GM12878 (cell line): ENCODE measurements at regions not wholly inside any gene's neighbourhood (a gene's known extent, or its start where the extent isn't known, plus 50 kb on each side); places are given as distances from the start of the nearest gene placed in this dataset.

ENCODE experiments used
- ATAC-seq: fragments of 200-7000 bp; cut with Tn5 transposase; 3 replicates; pipeline ENCODE4 v1.9.1; 2020; ENCODE audit warnings: mild to moderate bottlenecking, moderate library complexity
- BruUV-seq: library from RNA; stranded (reverse); fragments of 400-500 nt; replicated peaks from 2 replicates; lab custom pipeline; 2021; lab: Mats Ljungman, UMichigan
- CTCF ChIA-PET: fragments of 300-600 bp; sonication (Branson Sonifier 250); formaldehyde crosslinking; extraction: SDS; loops from one replicate; lab custom pipeline; 2021; ENCODE audit warnings: inconsistent platforms; lab: Yijun Ruan, JAX
- POLR2A ChIA-PET: fragments of 350-600 bp; formaldehyde crosslinking; extraction: SDS; loops from one replicate; lab custom pipeline; 2021; ENCODE audit warnings: inconsistent platforms; lab: Charles Lee
- RAD21 ChIA-PET: fragments of 300-600 bp; sonication (Branson Sonifier 250); formaldehyde crosslinking; loops from one replicate; lab custom pipeline; 2023; ENCODE audit warnings: antibody characterized with exemption; ENCODE audit not compliant: unreplicated experiment; lab: Charles Lee
- SMC1A ChIA-PET: fragments of 300-600 bp; sonication (Branson Sonifier 250); formaldehyde crosslinking; loops from one replicate; lab custom pipeline; 2023; ENCODE audit not compliant: unreplicated experiment, uncharacterized antibody; lab: Charles Lee
- DNase-seq: peaks from one replicate; pipeline ENCODE4 v3.0.0-alpha.2; 2011; ENCODE audit warnings: low read depth, low spot score
- FAIRE-seq: peaks from 3 replicates; lab custom pipeline; 2011; peaks lifted over from hg19 to GRCh38; lab: Jason Lieb, UNC
- H2AFZ ChIP-seq: 2 replicates; pipeline ENCODE4 v1.6.0; 2011; ENCODE audit warnings: low read depth, low read length, control low read depth; ENCODE audit not compliant: control insufficient read depth
- H3K27ac ChIP-seq: 2 replicates; pipeline ENCODE4 v1.5.1; 2011; ENCODE audit warnings: control low read depth; ENCODE audit not compliant: control insufficient read depth, insufficient read depth
- H3K27me3 ChIP-seq, 2 experiments: replicated peaks in 1 of 2; 2 replicates each; pipeline versions ENCODE4 v1.6.0 to v1.6.1; 2011; ENCODE audit warnings: low read length in 1 of 2; ENCODE audit not compliant: control insufficient read depth in 2 of 2, insufficient read depth in 2 of 2
- H3K36me3 ChIP-seq, 2 experiments: 2 replicates each; pipeline ENCODE4 v1.5.1; 2011; ENCODE audit warnings: low read length in 1 of 2; ENCODE audit not compliant: control insufficient read depth in 2 of 2, insufficient read depth in 2 of 2
- H3K4me1 ChIP-seq: 2 replicates; pipeline ENCODE4 v1.6.1; 2011; ENCODE audit warnings: mild to moderate bottlenecking, low read length, moderate library complexity, mixed read lengths; ENCODE audit not compliant: control insufficient read depth, insufficient read depth
- H3K4me2 ChIP-seq: 2 replicates; pipeline ENCODE4 v1.6.0; 2011; ENCODE audit warnings: control low read depth; ENCODE audit not compliant: control insufficient read depth, insufficient read depth
- H3K4me3 ChIP-seq: fragments of 200-600 bp; sonication (generic); 2 replicates; pipeline ENCODE4 v1.5.1; 2016
- H3K79me2 ChIP-seq: 2 replicates; pipeline ENCODE4 v1.6.0; 2011; ENCODE audit warnings: low read length; ENCODE audit not compliant: control insufficient read depth, insufficient read depth
- H3K9ac ChIP-seq: 2 replicates; pipeline ENCODE4 v1.8.0; 2011; ENCODE audit warnings: low read length, control low read depth, mixed read lengths; ENCODE audit not compliant: control insufficient read depth, insufficient read depth
- H3K9me3 ChIP-seq: replicated peaks from 3 replicates; pipeline ENCODE4 v1.5.1; 2011; ENCODE audit warnings: mild to moderate bottlenecking, low read length; ENCODE audit not compliant: control insufficient read depth, insufficient read depth
- H4K20me1 ChIP-seq: 2 replicates; pipeline ENCODE4 v1.6.0; 2011; ENCODE audit not compliant: control insufficient read depth, insufficient read depth
- CBX5 ChIP-seq: sonication (generic); IDR thresholded peaks from 2 replicates; pipeline ENCODE4 v1.6.1; 2016; ENCODE audit warnings: low read depth, moderate library complexity, mild to moderate bottlenecking, inconsistent platforms
- HDGF ChIP-seq: fragments of 450-650 bp; IDR thresholded peaks from 2 replicates; pipeline ENCODE4 v1.6.1; 2016; ENCODE audit warnings: antibody characterized with exemption
- IKZF2 ChIP-seq, 2 experiments: fragments of 450-650 bp; IDR thresholded peaks; 2 replicates each; pipeline ENCODE4 v1.6.1; 2017; ENCODE audit warnings: mild to moderate bottlenecking in 2 of 2, moderate library complexity in 2 of 2
- WGBS: methylation state at CpG from one replicate; pipeline ENCODE4 v1.1.6; 2016; ENCODE audit warnings: low lambda C conversion rate; ENCODE audit not compliant: insufficient replicate concordance, insufficient coverage; ENCODE audit errors: missing lambda C conversion rate; 5-methylcytosine and 5-hydroxymethylcytosine counted together
- in situ Hi-C: fragments of 300-500 bp; cut with MboI; formaldehyde crosslinking; loops from 9 replicates; pipeline ENCODE4 v1.14.3; 2018; ENCODE audit warnings: mixed read lengths
- intact Hi-C: fragments of 100-400 bp; cut with micrococcal nuclease; formaldehyde crosslinking; loops from one replicate; pipeline ENCODE4 v1.14.2; 2022; ENCODE audit not compliant: unreplicated experiment
- TF ChIP-seq, protein P1 (sequence below): fragments of 450-650 bp; IDR thresholded peaks from 2 replicates; pipeline ENCODE4 v1.6.1; 2018; ENCODE audit warnings: borderline replicate concordance, mild to moderate bottlenecking; ENCODE audit not compliant: partially characterized antibody
- TF ChIP-seq, protein P2 (sequence below): fragments of 450-650 bp; formaldehyde crosslinking; IDR thresholded peaks from 2 replicates; pipeline ENCODE4 v1.4.0; 2022; ENCODE audit warnings: mild to moderate bottlenecking, moderate library complexity
- TF ChIP-seq, protein P3 (sequence below): fragments of 450-650 bp; IDR thresholded peaks from 2 replicates; pipeline ENCODE4 v1.6.1; 2016; ENCODE audit warnings: mild to moderate bottlenecking
- TF ChIP-seq, protein P4 (sequence below), 3 experiments: IDR thresholded peaks in 2 of 3; conservative IDR thresholded peaks in 1 of 3; 2 replicates each; pipeline ENCODE4 v1.5.1; 2011; ENCODE audit warnings: low read depth in 3 of 3, low read length in 3 of 3, mild to moderate bottlenecking in 3 of 3, control low read depth in 2 of 3, moderate library complexity in 2 of 3, inconsistent platforms in 1 of 3, mixed read lengths in 1 of 3; ENCODE audit not compliant: control insufficient read depth in 2 of 3, insufficient read depth in 1 of 3; ENCODE audit errors: extremely low read depth in 1 of 3

DNA sequence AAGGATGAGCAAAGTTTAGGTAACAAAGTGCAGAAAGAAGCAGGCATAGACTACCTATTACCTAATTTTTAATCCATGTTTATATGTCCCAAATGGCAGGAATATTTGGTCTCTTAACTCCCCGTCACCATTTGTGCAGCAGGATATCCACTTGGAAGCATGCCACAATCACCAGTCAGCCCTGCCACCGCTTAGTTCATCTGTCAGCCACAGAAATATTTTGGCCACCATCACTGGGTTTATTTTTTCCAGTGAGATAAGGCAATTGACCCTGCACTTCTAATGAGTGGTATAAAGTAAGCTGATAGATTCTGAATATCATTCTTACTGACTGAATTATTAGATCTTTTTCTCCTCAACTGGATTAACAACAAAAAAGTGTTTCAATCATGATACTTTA lies 152.9 kb upstream of the SOX2 start:
- H3K9me3 ChIP-seq, result no peaks in the 10 kb centered on the region
- ChIA-PET SMC1A (no interaction called here), POLR2A (no interaction called here), RAD21 (no interaction called here), CTCF (no interaction called here)
- TF ChIP-seq IKZF2 (IDR thresholded peaks at IDR 0.05), result no peak
- TF ChIP-seq, protein P1, sequence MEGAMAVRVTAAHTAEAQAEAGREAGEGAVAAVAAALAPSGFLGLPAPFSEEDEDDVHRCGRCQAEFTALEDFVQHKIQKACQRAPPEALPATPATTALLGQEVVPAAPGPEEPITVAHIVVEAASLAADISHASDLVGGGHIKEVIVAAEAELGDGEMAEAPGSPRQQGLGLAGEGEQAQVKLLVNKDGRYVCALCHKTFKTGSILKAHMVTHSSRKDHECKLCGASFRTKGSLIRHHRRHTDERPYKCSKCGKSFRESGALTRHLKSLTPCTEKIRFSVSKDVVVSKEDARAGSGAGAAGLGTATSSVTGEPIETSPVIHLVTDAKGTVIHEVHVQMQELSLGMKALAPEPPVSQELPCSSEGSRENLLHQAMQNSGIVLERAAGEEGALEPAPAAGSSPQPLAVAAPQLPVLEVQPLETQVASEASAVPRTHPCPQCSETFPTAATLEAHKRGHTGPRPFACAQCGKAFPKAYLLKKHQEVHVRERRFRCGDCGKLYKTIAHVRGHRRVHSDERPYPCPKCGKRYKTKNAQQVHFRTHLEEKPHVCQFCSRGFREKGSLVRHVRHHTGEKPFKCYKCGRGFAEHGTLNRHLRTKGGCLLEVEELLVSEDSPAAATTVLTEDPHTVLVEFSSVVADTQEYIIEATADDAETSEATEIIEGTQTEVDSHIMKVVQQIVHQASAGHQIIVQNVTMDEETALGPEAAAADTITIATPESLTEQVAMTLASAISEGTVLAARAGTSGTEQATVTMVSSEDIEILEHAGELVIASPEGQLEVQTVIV, result no peak
- TF ChIP-seq HDGF, result no peak
- TF ChIP-seq, protein P2, sequence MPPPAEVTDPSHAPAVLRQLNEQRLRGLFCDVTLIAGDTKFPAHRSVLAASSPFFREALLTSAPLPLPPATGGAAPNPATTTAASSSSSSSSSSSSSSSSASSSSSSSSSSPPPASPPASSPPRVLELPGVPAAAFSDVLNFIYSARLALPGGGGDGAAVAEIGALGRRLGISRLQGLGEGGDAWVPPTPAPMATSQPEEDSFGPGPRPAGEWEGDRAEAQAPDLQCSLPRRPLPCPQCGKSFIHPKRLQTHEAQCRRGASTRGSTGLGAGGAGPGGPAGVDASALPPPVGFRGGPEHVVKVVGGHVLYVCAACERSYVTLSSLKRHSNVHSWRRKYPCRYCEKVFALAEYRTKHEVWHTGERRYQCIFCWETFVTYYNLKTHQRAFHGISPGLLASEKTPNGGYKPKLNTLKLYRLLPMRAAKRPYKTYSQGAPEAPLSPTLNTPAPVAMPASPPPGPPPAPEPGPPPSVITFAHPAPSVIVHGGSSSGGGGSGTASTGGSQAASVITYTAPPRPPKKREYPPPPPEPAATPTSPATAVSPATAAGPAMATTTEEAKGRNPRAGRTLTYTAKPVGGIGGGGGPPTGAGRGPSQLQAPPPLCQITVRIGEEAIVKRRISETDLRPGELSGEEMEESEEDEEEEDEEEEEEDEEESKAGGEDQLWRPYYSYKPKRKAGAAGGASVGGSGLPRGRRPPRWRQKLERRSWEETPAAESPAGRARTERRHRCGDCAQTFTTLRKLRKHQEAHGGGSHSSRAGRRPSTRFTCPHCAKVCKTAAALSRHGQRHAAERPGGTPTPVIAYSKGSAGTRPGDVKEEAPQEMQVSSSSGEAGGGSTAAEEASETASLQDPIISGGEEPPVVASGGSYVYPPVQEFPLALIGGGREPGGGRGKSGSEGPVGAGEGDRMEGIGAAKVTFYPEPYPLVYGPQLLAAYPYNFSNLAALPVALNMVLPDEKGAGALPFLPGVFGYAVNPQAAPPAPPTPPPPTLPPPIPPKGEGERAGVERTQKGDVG, result no peak
- TF ChIP-seq, protein P3, sequence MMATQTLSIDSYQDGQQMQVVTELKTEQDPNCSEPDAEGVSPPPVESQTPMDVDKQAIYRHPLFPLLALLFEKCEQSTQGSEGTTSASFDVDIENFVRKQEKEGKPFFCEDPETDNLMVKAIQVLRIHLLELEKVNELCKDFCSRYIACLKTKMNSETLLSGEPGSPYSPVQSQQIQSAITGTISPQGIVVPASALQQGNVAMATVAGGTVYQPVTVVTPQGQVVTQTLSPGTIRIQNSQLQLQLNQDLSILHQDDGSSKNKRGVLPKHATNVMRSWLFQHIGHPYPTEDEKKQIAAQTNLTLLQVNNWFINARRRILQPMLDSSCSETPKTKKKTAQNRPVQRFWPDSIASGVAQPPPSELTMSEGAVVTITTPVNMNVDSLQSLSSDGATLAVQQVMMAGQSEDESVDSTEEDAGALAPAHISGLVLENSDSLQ, result no peak
- TF ChIP-seq, protein P4, sequence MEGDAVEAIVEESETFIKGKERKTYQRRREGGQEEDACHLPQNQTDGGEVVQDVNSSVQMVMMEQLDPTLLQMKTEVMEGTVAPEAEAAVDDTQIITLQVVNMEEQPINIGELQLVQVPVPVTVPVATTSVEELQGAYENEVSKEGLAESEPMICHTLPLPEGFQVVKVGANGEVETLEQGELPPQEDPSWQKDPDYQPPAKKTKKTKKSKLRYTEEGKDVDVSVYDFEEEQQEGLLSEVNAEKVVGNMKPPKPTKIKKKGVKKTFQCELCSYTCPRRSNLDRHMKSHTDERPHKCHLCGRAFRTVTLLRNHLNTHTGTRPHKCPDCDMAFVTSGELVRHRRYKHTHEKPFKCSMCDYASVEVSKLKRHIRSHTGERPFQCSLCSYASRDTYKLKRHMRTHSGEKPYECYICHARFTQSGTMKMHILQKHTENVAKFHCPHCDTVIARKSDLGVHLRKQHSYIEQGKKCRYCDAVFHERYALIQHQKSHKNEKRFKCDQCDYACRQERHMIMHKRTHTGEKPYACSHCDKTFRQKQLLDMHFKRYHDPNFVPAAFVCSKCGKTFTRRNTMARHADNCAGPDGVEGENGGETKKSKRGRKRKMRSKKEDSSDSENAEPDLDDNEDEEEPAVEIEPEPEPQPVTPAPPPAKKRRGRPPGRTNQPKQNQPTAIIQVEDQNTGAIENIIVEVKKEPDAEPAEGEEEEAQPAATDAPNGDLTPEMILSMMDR (IDR thresholded peaks at IDR 0.05 in 2 of 3, conservative IDR thresholded peaks at IDR 0.05 in 1 of 3; ENCODE audit: control insufficient read depth in 2 of 3, extremely low read depth in 1 of 3, insufficient read depth in 1 of 3, low read depth in 3 of 3, low read length in 3 of 3), result no peak
- no peak for TF ChIP-seq CBX5
- H3K79me2 ChIP-seq, result no peaks in the 10 kb centered on the region
- 23% methylated on average over 2 of the region's 2 CpGs for WGBS
- FAIRE-seq (no peak), DNase-seq (no peak), ATAC-seq (no peak)
- in situ Hi-C loops (no loop called here), intact Hi-C loops (no loop called here)
- no TSS peak for BruUV-seq
- H3K4me2 ChIP-seq, result no peak overlapping the region
- no peak overlapping the region for H2AFZ ChIP-seq
- no peaks in the 10 kb centered on the region for H4K20me1 ChIP-seq
- no peak overlapping the region for H3K4me3 ChIP-seq
- H3K9ac ChIP-seq, result no peak overlapping the region
- H3K27ac ChIP-seq, result no peak overlapping the region
- H3K27me3 ChIP-seq, result no peaks in the 10 kb centered on the region
- H3K36me3 ChIP-seq, result no peaks in the 10 kb centered on the region
- no peaks in the 10 kb centered on the region for H3K4me1 ChIP-seq
